Loucy (cell line): ENCODE measurements at regions not wholly inside any gene's neighbourhood (a gene's known extent, or its start where the extent isn't known, plus 50 kb on each side); places are given as distances from the start of the nearest gene placed in this dataset.

Experiments
- EZH2phosphoT487 ChIP-seq: fragments of 200-600 bp; IDR thresholded peaks from 2 replicates; pipeline ENCODE4 v1.6.1; 2018; ENCODE audit warnings: antibody characterized with exemption, mild to moderate bottlenecking, moderate library complexity, borderline replicate concordance
- TF ChIP-seq, protein P1 (sequence below): fragments of 200-600 bp; sonication (generic); conservative IDR thresholded peaks from 2 replicates; pipeline ENCODE4 v1.5.1; 2014; ENCODE audit warnings: mild to moderate bottlenecking, antibody characterized with exemption, low read length

DNA sequence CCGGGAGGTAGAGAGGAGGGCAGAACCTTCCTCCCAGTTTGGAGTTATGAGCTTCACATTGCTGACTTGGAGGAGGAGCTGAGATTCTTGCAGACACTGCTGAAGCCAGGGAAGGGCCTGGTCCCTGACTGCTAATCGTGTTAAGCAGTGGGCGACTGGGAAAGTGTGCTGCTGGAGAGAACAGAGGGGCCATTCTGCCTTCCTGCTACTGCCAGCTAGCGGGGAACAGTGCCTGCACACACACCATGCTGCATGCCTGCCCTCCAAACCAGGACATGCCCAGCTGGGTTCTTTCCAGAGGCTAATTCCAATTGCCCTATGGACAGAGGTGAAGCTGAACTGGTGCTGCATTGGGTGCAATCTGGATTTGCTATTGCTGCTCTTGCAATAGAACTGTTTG is 281.4 kb downstream of the AJAP1 start:
- TF ChIP-seq, protein P1, sequence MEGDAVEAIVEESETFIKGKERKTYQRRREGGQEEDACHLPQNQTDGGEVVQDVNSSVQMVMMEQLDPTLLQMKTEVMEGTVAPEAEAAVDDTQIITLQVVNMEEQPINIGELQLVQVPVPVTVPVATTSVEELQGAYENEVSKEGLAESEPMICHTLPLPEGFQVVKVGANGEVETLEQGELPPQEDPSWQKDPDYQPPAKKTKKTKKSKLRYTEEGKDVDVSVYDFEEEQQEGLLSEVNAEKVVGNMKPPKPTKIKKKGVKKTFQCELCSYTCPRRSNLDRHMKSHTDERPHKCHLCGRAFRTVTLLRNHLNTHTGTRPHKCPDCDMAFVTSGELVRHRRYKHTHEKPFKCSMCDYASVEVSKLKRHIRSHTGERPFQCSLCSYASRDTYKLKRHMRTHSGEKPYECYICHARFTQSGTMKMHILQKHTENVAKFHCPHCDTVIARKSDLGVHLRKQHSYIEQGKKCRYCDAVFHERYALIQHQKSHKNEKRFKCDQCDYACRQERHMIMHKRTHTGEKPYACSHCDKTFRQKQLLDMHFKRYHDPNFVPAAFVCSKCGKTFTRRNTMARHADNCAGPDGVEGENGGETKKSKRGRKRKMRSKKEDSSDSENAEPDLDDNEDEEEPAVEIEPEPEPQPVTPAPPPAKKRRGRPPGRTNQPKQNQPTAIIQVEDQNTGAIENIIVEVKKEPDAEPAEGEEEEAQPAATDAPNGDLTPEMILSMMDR: no peak
- no peak for TF ChIP-seq EZH2phosphoT487
